A549 (cell line): ENCODE measurements at regions not wholly inside any gene's neighbourhood (a gene's known extent, or its start where the extent isn't known, plus 50 kb on each side); places are given as distances from the start of the nearest gene placed in this dataset.

Source experiments
- ATOH8 ChIP-seq: fragments of 250-450 bp; sonication (Bioruptor Pico); IDR thresholded peaks from 2 replicates; pipeline ENCODE4 v1.5.0; 2020; ENCODE audit warnings: low read depth, mild to moderate bottlenecking, moderate library complexity
- CTCF ChIP-seq: fragments of >200 bp; sonication (Bioruptor Twin); formaldehyde crosslinking; IDR thresholded peaks from 3 replicates; pipeline ENCODE4 v1.5.1; 2016
- POLR2A ChIP-seq: IDR thresholded peaks from 2 replicates; pipeline ENCODE4 v1.6.1; 2012; ENCODE audit warnings: mild to moderate bottlenecking, low read length

DNA sequence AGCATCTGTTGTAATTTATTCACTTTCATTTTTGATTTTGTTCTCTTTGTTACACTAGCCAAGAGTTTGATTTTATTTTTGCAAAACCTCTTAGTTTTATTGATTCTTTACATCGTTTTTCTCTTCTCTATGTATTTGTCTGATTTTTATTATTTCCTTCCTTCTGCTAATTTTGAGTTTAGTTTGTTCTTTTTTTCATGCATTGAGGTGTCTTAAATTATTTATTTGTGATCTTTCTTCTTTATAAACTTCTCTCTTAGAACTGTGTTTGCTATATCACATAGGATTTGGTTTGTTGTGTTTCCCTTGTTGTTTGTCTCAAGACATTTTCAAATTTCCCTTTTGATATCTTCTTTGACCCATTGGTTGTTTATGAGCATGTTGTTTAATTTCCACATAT is 51.7 kb upstream of the NFKBIA start:
- TF ChIP-seq CTCF (no peak), POLR2A (no peak), ATOH8 (CRISPR knock-in tag) (no peak)
